HG03139 (cell line): ENCODE measurements at regions not wholly inside any gene's neighbourhood (a gene's known extent, or its start where the extent isn't known, plus 50 kb on each side); places are given as distances from the start of the nearest gene placed in this dataset.
"Not testable (repeated sequence)": the region's sequence is repeated elsewhere in the genome, so short reads cannot be mapped to it uniquely, and the experiment has no call there.

Experiments used
- ATAC-seq: cut with Tn5 transposase; IDR thresholded peaks from one replicate; pipeline ENCODE4 v1.9.1; 2021; ENCODE audit not compliant: unreplicated experiment

DNA sequence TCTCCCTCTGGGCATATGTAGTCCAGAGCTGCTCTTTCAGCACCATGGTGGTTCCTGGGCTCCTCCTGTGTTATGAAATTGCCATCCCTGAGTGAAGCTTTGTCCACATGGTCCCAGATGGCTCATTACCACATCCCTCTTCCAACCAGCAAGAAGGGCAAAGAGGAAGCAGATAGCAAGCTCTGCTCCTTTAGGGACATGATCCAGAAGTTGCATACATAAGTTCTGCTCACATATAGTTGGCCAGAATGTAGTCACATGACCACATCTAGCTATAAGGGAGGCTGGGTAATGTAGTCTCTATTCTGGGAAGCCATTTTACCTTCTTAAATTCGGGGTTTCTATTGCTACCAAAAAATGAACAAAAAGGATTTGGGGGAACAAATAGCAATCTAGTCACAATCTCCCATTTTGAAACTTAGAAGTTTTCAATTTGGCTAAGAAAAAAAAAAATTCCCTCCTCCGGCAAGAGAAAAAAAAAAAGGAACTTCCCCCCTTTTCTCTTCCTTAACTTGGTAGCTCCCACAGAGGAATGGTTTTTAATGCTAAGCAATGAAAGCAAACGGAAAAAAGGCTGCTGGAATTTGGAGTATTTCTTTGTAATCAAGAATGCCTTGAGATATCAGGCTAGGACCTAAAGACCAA is 88.2 kb upstream of the USP9X start:
- no peak for ATAC-seq

DNA sequence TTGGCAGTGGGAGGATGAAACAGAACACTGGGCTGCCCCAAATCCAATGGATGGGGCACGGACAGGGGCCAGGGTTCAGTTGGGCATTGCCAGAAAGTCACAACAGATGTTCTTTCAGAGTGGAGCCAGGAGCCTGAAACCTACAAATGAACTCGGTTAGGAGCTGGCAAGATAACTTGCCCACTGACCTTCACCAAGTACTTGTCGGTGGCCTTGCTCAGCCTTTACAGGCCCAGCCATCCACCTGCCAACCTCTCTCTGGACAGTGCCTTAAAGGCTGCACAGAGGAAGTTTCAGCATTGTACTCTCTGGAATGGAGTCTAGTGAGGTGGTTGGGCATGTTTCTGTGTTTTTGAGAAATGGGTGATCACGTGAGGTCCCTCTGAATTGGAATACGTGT is 87.1 kb upstream of the USP9X start:
- ATAC-seq, result no peak

DNA sequence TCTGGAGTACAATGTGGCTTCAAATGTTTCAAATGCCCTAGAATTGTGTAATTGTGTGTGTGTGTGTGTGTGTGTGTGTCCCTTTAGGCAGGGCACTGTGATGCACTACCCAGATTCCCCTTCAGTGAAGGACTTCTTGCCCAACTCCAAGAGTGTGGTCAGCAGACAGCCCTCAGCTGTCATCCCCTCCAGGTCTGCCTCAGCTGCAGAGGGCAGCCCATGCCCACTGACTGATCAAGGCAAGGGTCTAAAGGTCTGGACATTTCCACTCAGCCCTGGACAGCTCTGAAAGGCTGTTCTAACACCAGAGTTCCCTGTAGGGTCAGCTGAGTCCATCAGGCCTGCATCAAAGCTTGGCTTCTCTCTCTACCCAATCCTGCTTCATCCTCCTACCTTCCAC is 83.9 kb upstream of the USP9X start:
- ATAC-seq, result no peak

DNA sequence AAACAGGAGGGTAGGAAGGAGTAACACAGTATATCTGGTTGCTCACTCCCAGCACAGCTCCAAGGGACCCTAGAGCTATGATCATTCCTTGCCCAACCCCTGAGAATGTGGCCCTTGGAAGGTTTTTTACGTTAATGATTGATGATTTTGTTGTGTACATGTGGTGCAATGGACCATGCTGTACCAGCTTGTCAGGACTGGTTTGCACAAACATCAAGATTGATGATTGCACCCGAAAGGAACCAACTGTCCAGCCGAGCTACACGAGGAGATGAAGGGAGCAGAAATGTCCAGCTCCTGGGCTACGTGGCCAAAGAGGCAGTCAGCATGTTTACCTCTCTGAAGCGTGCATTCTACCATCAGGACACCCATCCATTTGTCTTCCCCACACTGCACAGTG is 83.2 kb upstream of the USP9X start:
- ATAC-seq, result no peak

DNA sequence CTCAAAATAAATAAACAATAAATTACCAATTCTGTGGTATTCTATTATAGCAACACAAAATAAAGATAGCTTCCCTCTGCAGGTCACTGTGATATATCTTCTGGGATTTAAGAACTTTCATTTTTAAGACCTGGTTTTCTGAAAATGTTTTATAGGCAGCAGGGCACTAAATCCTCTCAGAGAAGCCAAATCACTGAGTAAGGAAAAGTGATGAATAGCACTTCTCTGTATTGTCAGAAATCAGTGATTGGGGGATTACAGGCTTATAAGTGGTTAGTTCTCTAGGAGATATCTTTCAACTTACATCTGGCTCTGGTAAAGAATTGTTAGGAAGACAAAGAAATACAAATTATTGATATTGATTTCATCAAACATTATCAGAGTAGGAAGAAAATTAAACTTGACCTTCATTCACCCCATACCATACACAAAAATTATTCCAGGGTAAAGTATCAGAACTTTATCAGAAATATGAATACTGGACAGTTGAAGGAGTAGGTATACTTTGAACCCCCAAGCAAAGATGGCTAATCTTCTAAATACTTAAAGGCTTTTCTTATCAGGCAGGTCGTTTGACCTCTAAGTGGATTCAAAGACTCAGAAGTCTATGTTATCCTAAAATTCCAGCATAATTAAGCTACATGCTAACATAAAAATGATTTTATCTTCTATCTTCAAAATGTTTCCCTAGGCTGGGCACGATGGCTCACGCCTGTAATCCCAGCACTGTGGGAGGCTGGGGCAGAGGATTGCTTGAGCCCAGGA is 81.6 kb upstream of the USP9X start:
- no peak for ATAC-seq

DNA sequence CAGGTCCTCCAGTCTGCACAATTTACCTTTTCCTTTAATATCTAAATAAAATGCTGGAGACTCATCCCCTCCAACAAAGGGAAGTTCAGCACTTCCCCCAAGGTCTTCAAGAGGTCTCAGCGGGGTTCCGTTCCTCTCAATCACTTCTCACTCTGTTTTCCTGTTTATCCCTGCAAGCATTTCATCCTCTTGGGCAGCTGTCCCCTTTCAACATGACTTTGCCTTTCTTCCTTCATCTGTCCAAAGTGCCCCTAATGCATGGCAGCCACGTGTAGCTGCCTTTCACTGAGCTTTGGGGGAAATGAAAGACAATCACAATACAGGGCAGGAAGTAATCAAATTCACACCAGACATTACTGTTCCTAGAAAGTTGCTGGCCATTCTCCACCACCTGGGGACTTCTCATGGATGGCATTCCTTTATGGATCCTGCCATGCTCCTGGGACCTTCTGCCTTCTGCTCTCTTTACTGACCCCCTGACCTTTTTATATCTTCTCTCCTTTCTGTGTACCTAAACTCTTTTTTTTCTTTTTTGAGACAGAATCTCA is 79.7 kb upstream of the USP9X start:
- ATAC-seq, result no peak

DNA sequence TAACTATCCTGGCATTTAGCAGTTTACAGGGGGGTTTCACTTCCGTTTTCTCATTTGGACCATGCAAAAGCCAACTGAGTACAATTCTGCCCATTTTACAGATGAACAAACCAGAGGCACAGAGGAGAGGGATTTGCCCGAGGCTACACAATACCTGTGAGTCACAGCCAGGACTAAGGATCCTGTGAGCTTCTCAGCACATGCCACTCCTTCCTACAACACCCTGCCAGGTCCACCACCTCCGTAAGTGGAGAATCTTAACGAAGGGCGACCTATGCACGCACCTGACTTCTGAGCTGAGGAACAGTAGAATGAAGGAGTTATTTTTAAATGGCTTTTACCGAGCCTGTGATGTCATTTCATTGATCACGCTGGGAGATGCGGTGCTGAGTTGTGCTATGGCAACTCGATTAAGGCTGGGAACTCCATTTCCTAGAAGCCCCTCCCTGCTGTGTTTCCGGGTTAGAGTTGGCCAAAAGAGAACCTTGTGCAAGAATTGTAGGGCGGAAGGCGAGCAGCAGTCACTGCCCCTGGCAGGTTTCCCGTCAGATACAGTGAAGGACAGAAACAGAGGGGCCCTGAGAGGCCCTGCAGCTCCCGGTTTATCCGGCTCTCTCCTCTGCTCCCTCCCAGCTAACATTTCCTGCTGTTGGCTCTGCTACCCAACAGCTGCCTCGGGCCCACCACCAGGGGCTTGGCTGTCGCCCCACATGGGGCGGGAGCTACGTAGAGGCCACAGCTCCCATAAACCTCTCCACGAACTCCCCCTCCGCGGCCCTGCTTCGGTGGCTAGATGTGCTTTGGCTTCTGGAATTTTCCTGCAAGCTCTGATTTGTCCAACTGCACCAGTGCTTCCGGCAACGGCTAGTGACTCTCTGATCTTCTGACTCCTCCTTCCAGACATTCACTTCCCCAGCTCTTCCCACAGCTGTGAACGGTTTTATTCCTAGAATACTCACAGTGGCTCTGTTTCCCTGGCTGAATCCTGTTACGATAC is 75.1 kb upstream of the USP9X start:
- no peak for ATAC-seq

DNA sequence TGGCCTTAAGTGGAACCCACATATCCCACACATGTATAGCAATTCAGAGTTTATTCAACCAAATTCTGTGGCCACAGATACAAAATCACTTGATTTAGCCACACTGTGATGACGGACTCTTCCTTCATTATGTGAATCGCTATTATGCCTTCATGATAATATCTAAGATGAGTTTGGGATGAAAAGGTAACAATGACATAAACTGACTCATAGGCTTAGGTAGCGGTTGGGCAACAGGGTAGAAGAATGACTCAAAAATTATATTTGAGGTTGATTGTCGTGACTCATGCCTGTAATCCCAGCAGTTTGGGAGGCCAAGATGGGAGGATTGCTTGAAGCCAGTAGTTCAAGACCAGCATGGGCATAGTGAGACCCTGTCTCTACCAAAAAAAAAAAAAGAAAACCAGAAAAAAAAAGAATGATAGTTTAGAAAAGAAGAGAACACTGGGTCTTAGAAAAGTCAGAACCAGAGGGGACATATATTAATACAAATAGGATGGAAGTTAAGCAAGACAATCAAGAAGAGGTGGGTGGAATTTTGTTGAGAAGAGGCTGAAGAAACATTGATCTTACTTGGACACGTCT is 70.4 kb upstream of the USP9X start:
- ATAC-seq, result no peak

DNA sequence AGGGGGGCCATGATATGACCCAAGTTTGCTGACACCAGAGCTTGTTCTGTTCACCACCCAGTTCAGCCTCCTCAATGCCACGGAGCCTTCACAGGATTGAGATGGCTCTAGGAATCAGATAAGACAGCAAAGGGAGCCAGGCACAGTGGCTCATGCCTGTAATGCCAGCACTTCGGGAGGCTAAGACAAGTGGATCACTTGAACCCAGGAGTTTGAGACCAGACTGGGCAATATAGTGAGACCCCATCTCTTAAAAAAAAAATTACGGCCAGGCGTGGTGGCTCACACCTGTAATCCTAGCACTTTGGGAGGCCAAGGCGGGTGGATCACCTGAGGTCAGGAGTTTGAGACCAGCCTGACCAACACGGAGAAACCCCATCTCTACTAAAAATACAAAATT is 67.5 kb upstream of the USP9X start:
- not testable (repeated sequence) for ATAC-seq

DNA sequence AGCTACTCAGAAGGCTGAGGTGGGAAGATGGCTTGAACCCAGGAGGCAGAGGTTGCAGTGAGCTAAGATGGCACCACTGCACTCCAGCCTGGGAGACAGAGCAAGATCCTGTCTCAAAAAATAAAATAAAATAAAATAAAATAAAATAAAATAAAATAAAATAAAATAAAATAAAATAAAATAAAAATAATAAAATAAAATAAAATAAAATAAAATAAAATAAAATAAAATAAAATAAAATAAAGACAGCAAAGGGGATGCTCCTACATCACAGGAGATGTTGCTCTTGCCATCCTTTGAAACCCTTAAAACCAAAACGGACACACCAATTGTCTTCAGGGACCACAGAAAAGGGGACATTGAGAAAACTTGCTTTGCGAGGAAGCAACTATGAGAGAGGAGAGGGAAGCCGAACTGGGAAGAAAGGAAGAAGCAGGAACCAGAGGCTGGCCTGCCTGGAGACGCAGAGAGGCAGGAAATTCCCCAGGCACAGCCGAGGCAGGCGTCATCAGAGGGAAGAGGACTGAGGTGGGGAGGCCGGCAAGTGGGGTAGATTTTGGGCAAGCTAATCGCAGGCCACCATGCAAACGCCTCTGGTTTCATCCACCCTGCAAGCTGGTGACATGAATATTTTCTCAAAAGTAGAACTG is 66.7 kb upstream of the USP9X start:
- not testable (repeated sequence) for ATAC-seq

DNA sequence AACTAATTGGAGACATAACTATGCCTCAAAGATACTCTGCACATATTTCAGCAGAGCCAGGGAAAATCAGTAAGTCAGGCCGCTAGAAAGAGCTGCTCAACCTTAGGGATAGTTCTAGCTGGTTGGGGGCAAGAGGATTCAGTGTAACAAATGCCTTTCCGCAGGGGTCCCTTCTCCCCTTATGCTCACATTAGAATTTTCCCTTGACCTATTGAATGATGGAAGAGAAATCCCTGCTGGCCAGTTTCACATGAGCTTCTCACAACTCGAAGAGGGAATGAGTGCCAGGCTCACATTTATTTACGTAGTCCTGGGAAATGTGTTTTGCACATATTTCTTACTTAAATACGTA is 66.2 kb upstream of the USP9X start:
- no peak for ATAC-seq

DNA sequence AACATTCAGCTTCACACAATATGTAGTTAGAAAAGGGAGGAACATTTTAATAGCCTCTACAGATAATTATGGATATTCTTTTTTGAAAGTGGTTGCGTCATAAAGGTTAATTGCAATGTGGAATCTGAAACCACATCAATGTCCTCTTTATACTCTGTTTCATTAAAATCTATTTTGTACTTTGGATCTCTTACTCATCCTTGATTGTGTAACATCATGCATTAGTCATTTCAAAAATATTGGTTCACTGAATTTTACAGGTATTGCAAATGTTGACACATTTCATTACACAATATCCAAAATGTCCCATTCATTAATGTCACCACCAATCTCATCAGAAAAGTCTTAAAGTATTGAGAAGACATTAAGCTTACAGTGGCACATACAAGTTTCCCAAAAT is 62.7 kb upstream of the USP9X start:
- ATAC-seq, result no peak

DNA sequence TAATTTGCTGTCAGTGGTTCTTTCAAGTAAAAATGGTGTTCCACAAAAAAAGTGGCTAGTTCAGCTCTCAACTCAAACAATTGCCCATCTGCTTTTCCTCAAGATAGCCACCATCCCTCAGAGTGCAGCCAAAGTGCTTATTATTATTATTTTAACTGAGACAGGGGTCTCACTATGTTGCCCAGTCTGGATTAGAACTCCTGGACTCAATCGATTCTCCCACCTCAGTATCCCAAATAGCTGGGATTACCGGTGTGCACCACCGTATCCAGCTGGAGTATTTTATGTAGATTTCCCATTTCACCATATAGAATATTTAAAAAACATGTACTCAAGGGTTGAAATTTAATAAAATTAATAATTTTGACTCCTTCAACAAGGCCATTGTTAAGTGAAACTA is 62.1 kb upstream of the USP9X start:
- no peak for ATAC-seq

DNA sequence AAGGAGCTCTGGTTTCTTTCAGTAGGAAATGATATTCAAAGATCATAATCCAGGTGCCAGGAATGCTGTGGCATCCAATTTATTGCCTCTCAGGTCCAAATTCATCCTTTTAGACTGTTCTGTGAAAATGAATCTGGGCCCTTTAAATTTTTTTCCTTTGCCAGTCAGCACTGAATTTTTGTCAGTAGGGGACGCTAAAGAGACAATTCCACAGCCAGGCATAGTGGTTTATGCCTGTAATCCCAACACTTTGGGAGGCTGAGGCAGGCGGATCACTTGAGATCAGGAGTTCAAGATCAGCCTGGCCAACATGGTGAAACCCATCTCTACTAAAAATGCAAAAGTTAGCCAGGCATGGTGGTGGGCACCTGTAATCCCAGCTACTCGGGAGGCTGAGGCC is 60.9 kb upstream of the USP9X start:
- not testable (repeated sequence) for ATAC-seq

DNA sequence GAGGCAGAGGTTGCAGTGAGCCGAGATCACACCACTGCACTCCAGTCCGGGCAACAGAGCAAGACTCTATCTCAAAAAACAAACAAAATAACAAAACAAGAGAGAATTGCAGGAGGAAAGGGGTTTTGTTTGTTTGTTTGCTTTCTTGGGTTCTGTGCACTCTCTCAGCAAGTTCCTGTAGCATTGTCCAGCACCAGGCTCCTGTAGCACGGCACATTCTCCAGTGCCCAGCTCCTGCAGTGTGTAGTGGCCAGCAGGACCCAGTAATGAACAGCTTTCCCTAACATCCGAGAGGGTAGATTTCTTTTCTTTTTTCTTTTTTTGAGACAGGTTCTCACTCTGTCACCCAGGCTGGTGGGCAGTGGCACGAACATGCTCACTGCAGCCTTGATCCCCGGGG is 60.5 kb upstream of the USP9X start:
- no peak for ATAC-seq

DNA sequence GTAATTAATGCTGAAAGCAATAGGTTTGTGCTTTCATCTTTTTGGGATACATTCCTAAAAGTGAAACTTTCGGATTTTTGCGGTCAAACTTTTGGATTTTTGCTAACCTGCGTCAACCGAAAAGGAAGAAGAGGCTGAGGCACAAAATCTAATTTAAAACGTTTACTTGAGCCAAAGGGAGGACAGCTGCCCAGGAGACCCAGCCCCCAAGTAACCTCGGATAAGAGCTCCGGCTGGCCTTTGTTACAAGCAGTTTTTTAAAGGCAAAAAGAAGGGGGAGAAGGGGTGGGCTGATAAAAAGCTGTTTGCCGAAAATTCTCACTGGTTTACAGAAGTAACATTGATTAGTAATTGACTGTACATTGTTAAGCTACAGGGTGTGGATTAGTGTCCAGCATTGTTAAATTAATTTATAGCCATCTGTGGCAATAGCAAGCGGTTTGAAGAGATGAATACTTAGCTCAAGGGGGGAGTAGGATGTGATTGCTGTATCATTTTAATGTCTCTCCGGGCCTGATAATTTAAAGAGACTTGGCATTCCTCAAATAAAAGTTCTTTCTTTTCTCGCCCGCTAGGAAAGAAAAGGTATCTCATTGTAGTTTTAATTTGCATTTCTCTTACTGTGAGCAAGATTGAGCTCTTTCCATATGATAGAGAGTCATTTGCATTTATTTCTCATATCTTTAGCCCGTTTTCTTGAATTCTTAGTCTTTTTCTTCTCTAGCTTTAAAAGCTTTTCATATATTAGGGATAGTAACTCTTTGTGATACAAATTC is 59.1 kb upstream of the USP9X start:
- no peak for ATAC-seq

DNA sequence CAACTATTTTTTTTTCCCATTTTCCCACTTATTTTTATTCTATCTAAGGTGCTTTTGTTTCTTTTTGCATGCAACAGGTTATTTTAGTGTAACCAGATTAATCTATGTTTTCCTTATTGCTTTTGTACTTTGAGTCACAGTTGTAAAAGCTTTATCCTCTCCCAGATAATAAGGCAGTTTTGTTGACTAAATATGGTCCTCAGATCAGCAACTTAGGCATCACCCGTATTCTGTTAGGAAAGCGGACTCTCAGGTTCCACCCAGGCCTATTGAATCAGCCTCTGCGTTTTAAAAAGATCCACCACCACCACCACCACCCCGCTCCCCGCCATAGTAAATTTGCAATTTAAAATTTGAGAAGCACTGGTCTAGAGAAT is 58.6 kb upstream of the USP9X start:
- ATAC-seq, result no peak

DNA sequence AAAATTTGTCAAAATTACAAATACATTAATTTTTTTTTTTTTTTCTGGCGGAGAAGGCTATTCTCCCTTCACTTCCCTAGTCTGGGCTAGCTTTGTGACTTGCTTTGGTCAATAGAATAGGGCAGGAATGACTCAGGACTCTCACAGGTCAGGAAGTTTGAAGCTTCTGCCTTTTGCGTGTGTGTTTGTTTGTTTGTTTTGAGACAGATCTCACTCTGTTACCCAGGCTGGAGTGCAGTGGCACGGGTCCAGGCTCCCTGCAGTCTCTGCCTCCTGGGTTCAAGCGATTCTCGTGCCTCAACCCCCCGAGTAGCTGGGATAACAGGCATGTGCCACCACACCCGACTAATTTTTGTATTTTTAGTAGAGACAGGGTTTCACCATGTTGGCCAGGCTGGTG is 55.9 kb upstream of the USP9X start:
- no peak for ATAC-seq

DNA sequence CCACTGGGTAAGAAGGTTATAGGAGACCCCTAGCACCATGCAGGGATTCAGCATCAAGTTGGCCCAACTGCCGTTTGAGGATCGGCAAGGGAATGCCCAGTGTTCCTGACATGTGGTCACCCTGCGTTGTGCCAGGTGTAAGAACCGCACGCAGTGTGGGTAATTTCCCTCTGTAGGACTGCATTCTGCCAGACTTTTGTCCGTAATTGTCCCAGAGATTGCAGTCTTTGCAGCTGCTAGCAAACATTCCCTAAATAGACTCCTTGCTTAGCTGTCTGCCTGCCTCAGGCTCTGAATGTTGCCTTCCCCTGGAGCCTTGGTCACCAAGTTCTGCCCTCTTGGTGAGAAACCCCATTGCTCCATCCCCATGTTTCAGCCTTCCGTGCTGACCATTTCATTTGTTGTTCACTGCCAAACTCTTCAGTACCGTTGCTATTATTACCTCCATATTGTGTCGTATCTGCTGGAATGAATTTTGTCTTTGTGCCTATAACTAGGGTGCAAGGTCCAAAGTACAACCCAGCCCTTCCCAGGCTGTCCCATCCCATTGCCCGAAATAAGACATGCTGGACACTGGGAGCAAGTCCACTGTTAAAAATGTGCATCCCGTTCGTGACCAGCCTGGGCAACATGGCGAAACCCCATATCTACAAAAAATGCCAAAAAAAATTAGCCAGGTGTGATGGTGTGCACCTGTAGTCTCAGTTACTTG is 53.8 kb upstream of the USP9X start:
- no peak for ATAC-seq
